ENCODE measurements at regions not wholly inside any gene's neighbourhood (a gene's known extent, or its start where the extent isn't known, plus 50 kb on each side); places are given as distances from the start of the nearest gene placed in this dataset.

GRCh38 chr12:107570721-107571120 lies 114.9 kb upstream of the PWP1 start:
- Histone ChIP-seq H3K4me3 (ENCODE audit: low read depth, low read length) (no peak overlapping the region), H3K36me3 (ENCODE audit: control insufficient read depth in 2 of 2, insufficient read depth in 1 of 2, low read length in 2 of 2) (no peaks in the 10 kb centered on the region), H3K4me1 (ENCODE audit: control insufficient read depth, insufficient read depth, low read length) (no peaks in the 10 kb centered on the region), H3K27ac (ENCODE audit: extremely low read depth, low read depth, low read length) (no peak overlapping the region), H3K9me3 (ENCODE audit: control insufficient read depth, insufficient read depth, low read depth, low read length) (no peaks in the 10 kb centered on the region)
- ChIA-PET CTCF (interaction anchor here (1.0 to 1.1 kb wide), 2 partner anchors 39 to 122 kb away, joined by 3 to 4 read pairs; no protein-coding TSS in a partner anchor), POLR2A (no interaction called here)
- no peak for TF ChIP-seq OSR2 (tag by site-specific recombination; IDR thresholded peaks at IDR 0.05)
- no peak for TF ChIP-seq ZNF274 (IDR thresholded peaks at IDR 0.05; ENCODE audit: low read length)
- no peak for TF ChIP-seq ZNF274 (tag by site-specific recombination; IDR thresholded peaks at IDR 0.05; ENCODE audit: borderline replicate concordance)
- TF ChIP-seq, protein P1, sequence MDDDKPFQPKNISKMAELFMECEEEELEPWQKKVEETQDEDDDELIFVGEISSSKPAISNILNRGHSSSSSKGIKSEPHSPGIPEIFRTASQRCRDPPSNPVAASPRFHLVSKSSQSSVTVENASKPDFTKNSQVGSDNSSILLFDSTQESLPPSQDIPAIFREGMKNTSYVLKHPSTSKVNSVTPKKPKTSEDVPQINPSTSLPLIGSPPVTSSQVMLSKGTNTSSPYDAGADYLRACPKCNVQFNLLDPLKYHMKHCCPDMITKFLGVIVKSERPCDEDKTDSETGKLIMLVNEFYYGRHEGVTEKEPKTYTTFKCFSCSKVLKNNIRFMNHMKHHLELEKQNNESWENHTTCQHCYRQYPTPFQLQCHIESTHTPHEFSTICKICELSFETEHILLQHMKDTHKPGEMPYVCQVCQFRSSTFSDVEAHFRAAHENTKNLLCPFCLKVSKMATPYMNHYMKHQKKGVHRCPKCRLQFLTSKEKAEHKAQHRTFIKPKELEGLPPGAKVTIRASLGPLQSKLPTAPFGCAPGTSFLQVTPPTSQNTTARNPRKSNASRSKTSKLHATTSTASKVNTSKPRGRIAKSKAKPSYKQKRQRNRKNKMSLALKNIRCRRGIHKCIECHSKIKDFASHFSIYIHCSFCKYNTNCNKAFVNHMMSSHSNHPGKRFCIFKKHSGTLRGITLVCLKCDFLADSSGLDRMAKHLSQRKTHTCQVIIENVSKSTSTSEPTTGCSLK (tag by site-specific recombination; IDR thresholded peaks at IDR 0.05): no peak
- TF ChIP-seq ZEB2 (tag by site-specific recombination; IDR thresholded peaks at IDR 0.05): no peak
- TF ChIP-seq GLI4 (tag by site-specific recombination; IDR thresholded peaks at IDR 0.05): no peak
- TF ChIP-seq SALL2 (tag by site-specific recombination; IDR thresholded peaks at IDR 0.05; ENCODE audit: borderline replicate concordance): no peak
- TF ChIP-seq ZNF354C (tag by site-specific recombination; IDR thresholded peaks at IDR 0.05; ENCODE audit: borderline replicate concordance, low read depth): no peak
- TF ChIP-seq ZNF843 (tag by site-specific recombination; IDR thresholded peaks at IDR 0.05): no peak
- no peak for TF ChIP-seq ZNF623 (tag by site-specific recombination; IDR thresholded peaks at IDR 0.05)
- TF ChIP-seq, protein P2, sequence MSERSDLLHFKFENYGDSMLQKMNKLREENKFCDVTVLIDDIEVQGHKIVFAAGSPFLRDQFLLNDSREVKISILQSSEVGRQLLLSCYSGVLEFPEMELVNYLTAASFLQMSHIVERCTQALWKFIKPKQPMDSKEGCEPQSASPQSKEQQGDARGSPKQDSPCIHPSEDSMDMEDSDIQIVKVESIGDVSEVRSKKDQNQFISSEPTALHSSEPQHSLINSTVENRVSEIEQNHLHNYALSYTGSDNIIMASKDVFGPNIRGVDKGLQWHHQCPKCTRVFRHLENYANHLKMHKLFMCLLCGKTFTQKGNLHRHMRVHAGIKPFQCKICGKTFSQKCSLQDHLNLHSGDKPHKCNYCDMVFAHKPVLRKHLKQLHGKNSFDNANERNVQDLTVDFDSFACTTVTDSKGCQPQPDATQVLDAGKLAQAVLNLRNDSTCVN (tag by site-specific recombination; optimal IDR thresholded peaks at IDR 0.05): no peak
- TF ChIP-seq KLF8 (tag by site-specific recombination; IDR thresholded peaks at IDR 0.05): no peak
- TF ChIP-seq ZSCAN4 (tag by site-specific recombination; IDR thresholded peaks at IDR 0.05): no peak
- no peak for TF ChIP-seq KLF9 (tag by site-specific recombination; IDR thresholded peaks at IDR 0.05; ENCODE audit: low read depth)

DNA sequence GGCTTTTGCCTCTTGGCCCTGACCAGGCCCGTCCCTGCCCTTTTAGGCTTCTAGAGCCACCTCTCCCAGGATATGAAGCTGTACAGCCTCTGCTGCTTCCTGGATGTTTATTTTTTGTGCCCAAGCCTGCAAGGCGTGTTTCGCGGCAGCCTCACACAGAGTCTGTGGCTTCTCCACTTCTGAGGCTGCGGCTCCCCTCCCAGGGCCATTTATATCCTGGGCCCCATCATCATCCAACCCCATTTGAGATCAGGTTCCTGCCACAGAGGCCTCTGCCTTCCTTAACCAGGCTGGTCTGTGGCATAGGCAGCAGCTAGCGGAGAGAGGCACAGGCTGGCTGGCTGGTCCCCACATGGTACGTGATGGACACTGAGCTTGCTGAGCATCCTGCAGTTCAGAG lies 114.1 kb upstream of the PWP1 start:
- ChIA-PET CTCF (interaction anchor here (0.7 to 1.1 kb wide), 3 partner anchors 38 to 1093 kb away, joined by 3 to 4 read pairs (median 4); no protein-coding TSS in a partner anchor), POLR2A (no interaction called here)
- H3K36me3 ChIP-seq (ENCODE audit: control insufficient read depth in 2 of 2, insufficient read depth in 1 of 2, low read length in 2 of 2): no peaks in the 10 kb centered on the region
- H3K4me3 ChIP-seq (ENCODE audit: low read depth, low read length): no peak overlapping the region
- TF ChIP-seq ZNF350 (tag by site-specific recombination; IDR thresholded peaks at IDR 0.05) (no peak), SETDB1 (IDR thresholded peaks at IDR 0.05; ENCODE audit: insufficient read length, low read length) (no peak), ZNF132 (tag by site-specific recombination; IDR thresholded peaks at IDR 0.05; ENCODE audit: borderline replicate concordance) (no peak), SALL2 (tag by site-specific recombination; IDR thresholded peaks at IDR 0.05; ENCODE audit: borderline replicate concordance) (no peak), ZNF221 (tag by site-specific recombination; IDR thresholded peaks at IDR 0.05; ENCODE audit: borderline replicate concordance) (no peak), ZNF561 (tag by site-specific recombination; IDR thresholded peaks at IDR 0.05; ENCODE audit: borderline replicate concordance) (no peak), ZBTB7A (tag by site-specific recombination; IDR thresholded peaks at IDR 0.05; ENCODE audit: low read depth) (no peak), MYNN (tag by site-specific recombination; IDR thresholded peaks at IDR 0.05; ENCODE audit: borderline replicate concordance) (no peak), HOXD13 (CRISPR knock-in tag; IDR thresholded peaks at IDR 0.05; ENCODE audit: borderline replicate concordance) (no peak)
- TF ChIP-seq, protein P3, sequence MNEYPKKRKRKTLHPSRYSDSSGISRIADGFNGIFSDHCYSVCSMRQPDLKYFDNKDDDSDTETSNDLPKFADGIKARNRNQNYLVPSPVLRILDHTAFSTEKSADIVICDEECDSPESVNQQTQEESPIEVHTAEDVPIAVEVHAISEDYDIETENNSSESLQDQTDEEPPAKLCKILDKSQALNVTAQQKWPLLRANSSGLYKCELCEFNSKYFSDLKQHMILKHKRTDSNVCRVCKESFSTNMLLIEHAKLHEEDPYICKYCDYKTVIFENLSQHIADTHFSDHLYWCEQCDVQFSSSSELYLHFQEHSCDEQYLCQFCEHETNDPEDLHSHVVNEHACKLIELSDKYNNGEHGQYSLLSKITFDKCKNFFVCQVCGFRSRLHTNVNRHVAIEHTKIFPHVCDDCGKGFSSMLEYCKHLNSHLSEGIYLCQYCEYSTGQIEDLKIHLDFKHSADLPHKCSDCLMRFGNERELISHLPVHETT (tag by site-specific recombination; IDR thresholded peaks at IDR 0.05): no peak
- H3K27ac ChIP-seq (ENCODE audit: extremely low read depth, low read depth, low read length): no peak overlapping the region
- H3K4me1 ChIP-seq (ENCODE audit: control insufficient read depth, insufficient read depth, low read length): no peaks in the 10 kb centered on the region
- no peaks in the 10 kb centered on the region for H3K9me3 ChIP-seq (ENCODE audit: control insufficient read depth, insufficient read depth, low read depth, low read length)
